HEK293 (cell line): ENCODE measurements at regions not wholly inside any gene's neighbourhood (a gene's known extent, or its start where the extent isn't known, plus 50 kb on each side); places are given as distances from the start of the nearest gene placed in this dataset.

Experiments
- CTCF ChIP-seq: fragments of 450-650 bp; formaldehyde crosslinking; IDR thresholded peaks from 2 replicates; pipeline ENCODE4 v1.5.1; 2016; ENCODE audit warnings: missing biosample characterization, missing genetic modification characterization
- REPIN1 ChIP-seq: fragments of 450-650 bp; formaldehyde crosslinking; IDR thresholded peaks from 2 replicates; pipeline ENCODE4 v1.5.1; 2017; ENCODE audit warnings: missing biosample characterization, missing genetic modification characterization, low read depth
- TCF7L2 ChIP-seq: IDR thresholded peaks from 2 replicates; pipeline ENCODE4 v1.6.1; 2011; ENCODE audit warnings: low read depth, mild to moderate bottlenecking, inconsistent platforms, low read length, moderate library complexity, borderline replicate concordance
- YY1 ChIP-seq: fragments of 450-650 bp; formaldehyde crosslinking; IDR thresholded peaks from 2 replicates; pipeline ENCODE4 v1.5.1; 2018; ENCODE audit warnings: missing biosample characterization, missing genetic modification characterization
- ZNF335 ChIP-seq: fragments of 450-650 bp; formaldehyde crosslinking; conservative IDR thresholded peaks from 2 replicates; pipeline ENCODE4 v1.5.1; 2016; ENCODE audit warnings: missing biosample characterization, missing genetic modification characterization
- ZSCAN23 ChIP-seq: fragments of 450-650 bp; formaldehyde crosslinking; IDR thresholded peaks from 2 replicates; pipeline ENCODE4 v1.5.1; 2016; ENCODE audit warnings: missing biosample characterization, missing genetic modification characterization

- TF ChIP-seq CTCF (tag by site-specific recombination), result no peak
- TF ChIP-seq TCF7L2, result no peak
- no peak for TF ChIP-seq ZSCAN23 (tag by site-specific recombination)
- no peak for TF ChIP-seq ZNF335 (tag by site-specific recombination)
- TF ChIP-seq REPIN1 (tag by site-specific recombination), result no peak
- TF ChIP-seq YY1 (tag by site-specific recombination), result no peak
These were observed 203.4 kb upstream of the RAB4A start for GRCh38 chr1:229067546-229067945.
